ENCODE measurements at regions not wholly inside any gene's neighbourhood (a gene's known extent, or its start where the extent isn't known, plus 50 kb on each side); places are given as distances from the start of the nearest gene placed in this dataset.
"Not testable (repeated sequence)": the region's sequence is repeated elsewhere in the genome, so short reads cannot be mapped to it uniquely, and the experiment has no call there.

DNA sequence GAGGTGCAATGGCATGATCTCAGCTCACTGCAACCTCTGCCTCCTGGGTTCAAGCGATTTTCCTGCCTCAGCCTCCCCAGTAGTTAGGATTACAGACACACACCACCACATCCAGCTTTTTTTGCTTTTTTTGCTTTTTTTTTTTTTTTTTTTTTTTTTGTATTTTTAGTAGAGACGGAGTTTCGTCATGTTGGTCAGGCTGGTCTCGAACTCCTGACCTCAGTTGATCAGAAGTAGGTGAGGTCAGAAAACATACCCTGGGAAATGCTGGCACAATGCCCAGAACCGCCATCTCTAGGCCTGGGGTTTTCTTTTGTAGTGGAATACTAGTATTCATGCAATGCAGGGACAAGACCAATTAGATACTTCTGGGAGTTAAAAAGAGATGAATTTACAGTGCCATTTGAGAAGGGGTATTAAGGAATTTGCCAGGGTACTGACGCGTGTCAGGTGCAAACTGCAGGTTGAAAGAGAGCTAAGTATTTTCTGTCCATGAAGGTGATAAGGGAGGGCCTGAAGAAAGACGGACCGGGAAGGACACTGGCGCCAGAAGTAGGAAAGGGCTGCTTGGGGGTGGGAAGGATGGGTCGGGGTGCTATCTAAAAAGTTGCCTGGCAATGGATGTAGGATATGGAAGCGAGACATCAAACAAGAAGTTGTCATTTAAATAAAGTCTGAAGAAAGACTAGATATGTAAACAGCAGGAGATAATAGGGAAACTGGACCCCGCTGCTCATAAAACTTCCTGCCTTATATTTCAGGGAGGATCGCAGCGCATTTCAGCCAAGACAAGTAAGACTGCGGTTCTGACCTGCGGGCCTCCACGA, 95.8 kb downstream of the PPIAL4G start:
- DNase-seq (ENCODE audit: low read depth in 2 of 3, low spot score in 2 of 3) = not testable (repeated sequence)

GRCh38 chr1:148386617-148387016, 96.5 kb downstream of the PPIAL4G start:
- DNase-seq (ENCODE audit: low read depth in 2 of 3, low spot score in 2 of 3) = no peak

GRCh38 chr1:148386031-148386398, 97.1 kb downstream of the PPIAL4G start:
- DNase-seq (ENCODE audit: low read depth in 2 of 3, low spot score in 2 of 3) = not testable (repeated sequence)

DNA sequence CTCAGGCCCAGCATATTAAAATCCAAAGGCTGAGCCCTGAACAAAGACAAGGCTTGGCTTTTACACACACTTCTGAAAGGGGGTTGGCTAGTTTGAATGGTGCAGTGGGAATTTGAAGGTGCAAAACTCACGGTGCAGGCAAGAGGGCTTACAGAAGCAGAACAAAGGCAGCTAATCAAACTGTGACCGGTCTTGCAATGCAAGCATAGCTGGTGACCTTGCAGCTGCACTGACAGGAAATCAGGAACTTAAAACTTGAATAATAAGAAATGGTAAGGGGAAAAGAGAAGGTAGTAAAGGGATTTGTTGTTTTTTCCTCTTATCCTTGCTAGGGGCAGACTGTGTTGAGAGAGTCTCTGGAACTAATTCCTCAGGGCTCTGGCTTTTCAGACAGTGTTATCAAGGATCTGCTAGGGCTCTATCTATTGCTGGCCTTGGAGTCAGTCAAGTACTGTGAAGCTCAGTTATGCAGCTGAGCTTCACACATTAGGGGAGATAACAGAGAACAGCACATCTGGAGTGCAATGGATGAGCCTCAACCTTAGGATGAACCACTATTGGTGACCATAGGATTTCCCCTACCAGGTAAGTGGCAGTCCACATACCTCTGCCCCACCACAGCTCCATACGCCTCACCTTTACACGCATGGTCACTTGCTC, 97.6 kb downstream of the PPIAL4G start:
- no peak for DNase-seq (ENCODE audit: low read depth in 2 of 3, low spot score in 2 of 3)

DNA sequence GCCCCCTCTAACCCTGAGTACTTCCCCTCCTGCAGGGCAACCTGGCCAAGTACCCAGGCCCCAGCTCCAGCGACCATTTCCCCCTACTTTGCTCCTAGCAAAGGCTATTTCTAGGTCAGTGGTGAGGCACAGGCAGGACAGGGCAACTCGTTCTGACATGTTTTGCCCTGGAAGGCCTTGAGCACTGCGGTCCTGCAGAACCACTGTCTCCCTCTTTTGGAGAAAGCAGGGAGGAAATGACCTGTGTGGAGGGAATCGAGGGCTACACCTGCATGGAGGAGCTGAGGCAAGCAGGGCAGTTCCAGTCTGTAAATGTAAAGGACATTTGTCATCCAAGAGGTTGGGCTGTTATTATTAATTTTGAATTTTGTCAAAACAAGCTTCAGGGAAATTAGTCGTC, 99.1 kb downstream of the PPIAL4G start:
- no peak for DNase-seq (ENCODE audit: low read depth in 2 of 3, low spot score in 2 of 3)

DNA sequence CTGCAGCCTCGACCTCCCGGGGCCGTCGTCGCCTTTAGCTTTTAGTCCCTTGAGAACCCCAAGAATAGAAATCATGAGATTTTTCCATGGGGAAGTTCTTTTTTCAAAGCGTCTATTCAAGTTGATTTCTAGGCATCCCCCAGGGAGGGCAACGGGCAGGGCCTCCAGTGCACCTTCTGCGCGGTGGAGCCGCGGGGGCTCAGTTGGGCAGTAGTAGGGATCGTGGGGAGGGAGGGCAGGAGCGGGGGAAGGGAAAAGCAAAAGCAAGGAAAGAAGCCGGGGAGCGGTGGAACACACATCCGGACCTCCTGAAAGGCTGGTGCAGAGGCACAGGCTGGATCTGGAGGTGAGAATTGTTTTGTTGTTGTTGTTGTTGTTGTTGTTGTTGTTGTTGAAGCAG, 103.4 kb downstream of the PPIAL4G start:
- DNase-seq (ENCODE audit: low read depth in 2 of 3, low spot score in 2 of 3) = no peak

DNA sequence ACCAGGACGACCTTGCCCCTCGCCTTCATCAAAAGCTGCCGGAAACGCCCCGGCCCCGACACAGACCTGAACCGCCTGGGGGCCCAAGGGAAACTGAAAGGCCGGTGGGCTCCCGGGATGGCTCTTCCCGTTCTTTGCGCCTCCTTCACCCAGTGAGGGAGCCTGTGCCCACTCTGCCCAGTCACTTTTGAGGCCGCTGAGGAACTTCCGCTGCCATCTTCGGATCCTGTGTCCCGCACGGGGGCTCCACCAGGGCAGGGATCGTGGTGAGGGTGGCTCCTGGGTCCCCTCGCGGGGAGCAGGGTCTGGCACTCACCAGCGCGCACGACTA, 104.0 kb downstream of the PPIAL4G start:
- no peak for DNase-seq (ENCODE audit: low read depth in 2 of 3, low spot score in 2 of 3)

DNA sequence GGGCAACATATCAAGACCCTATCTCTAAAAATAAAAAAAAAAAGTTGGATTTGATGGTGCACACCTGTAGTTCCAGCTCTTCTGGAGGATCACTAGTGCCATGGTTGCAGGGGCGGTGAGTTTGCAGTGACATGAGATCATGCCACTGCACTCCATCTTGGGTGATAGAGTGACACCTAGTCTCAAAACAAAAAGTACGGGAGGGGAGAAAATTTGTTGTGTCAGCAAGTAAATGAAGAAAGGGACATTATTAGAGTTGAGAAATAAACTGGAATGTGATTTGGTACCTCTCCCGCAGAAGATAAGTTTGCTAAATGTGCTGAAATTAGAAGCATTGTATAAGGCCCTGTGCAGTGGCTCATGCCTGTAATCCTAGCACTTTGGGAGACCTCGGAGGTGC, 105.1 kb downstream of the PPIAL4G start:
- not testable (repeated sequence) for DNase-seq (ENCODE audit: low read depth in 2 of 3, low spot score in 2 of 3)

GRCh38 chr1:148377045-148377444, 106.1 kb downstream of the PPIAL4G start:
- not testable (repeated sequence) for DNase-seq (ENCODE audit: low read depth in 2 of 3, low spot score in 2 of 3)

- no peak for DNase-seq (ENCODE audit: low read depth in 2 of 3, low spot score in 2 of 3)
These were observed 109.0 kb downstream of the PPIAL4G start for GRCh38 chr1:148374101-148374500.

DNA sequence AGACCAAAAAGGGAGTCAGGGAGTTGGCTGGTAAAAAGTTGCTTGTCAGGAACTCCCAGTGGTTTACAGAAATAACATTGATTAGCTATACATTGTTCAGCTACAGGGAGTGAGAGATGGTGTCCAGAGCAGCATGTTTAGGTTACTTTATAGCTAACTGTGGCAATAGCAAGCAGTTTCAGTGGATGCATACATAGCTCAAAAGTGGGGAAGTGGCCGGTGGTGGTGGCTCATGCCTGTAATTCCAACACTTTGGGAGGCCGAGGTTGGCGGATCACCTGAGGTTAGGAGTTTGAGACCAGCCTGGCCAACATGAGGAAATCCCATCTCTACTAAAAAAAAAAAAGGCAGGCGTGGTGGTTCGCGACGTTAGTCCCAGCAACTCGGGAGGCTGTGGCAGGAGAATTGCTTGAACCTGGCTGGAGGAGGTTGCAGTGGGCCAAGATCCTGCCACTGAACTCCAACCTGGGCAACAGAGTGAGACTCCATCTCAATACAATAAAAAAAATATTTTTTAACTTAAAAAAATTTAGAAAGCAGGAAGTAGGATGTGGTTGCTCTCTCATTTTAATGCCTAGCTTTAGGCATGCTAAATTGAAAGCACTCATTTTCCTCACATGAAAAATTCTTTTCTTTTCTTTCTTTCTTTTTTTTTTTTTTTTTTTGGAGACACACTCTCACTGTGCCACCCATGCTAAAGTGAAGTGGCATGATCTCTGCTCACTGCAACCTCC, 109.7 kb downstream of the PPIAL4G start:
- no peak for DNase-seq (ENCODE audit: low read depth in 2 of 3, low spot score in 2 of 3)

DNA sequence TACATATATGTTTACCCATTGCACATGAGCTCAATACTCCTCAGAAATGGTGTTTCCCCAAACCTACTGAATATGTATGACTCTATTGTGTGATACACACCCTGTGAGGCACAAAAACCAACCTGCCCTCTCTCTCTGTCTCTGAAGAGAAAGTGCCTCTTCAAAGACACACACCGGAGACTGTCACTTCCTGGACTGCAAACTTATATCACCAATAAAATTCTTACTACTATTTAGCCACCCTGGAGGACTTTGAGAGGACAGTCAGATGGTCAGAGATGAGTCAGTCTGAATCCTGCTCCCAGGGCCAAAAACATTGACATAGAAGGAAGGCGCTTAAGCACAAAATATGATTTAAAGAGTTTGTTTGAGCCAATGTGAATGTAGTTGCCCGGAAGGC, 110.4 kb downstream of the PPIAL4G start:
- DNase-seq (ENCODE audit: low read depth in 2 of 3, low spot score in 2 of 3) = peak in 1 of 3 donors; percentile 35

DNA sequence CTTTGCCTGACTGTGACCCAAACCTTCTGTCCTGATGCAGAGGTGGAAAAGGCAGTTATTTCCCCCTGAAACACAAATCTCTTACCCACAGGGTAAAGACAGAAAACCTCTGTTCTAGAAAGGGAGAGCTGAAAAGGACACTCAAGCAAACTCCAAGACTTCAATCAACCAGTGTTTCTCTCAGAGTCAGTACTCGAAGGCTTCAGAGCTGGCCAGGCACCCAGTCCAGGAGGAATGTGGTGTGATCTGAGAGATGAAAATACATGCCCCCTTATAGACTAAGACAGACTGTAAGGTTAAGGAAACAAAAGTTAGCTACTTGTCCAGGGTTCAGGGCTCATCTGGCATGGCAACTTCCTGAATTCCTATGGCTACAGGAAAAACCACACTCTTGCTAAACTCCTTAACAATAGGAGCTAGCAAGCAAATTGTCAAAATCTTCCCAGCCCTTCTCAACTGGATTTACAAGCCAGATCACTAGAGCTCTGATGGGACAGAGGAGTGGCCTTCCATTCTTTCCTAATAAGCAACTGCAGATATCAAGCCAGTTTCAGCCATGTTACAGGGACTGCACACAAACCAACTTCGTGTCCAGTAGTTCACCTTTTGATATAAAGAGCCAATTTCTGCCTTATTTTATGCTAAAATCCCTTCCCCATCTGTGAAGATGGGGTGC, 110.9 kb downstream of the PPIAL4G start:
- not testable (repeated sequence) for DNase-seq (ENCODE audit: low read depth in 2 of 3, low spot score in 2 of 3)

- peak; percentile 61 to 84 (median 72) for DNase-seq (ENCODE audit: low read depth in 2 of 3, low spot score in 2 of 3)
These were observed 111.5 kb downstream of the PPIAL4G start for GRCh38 chr1:148371551-148371994.

DNA sequence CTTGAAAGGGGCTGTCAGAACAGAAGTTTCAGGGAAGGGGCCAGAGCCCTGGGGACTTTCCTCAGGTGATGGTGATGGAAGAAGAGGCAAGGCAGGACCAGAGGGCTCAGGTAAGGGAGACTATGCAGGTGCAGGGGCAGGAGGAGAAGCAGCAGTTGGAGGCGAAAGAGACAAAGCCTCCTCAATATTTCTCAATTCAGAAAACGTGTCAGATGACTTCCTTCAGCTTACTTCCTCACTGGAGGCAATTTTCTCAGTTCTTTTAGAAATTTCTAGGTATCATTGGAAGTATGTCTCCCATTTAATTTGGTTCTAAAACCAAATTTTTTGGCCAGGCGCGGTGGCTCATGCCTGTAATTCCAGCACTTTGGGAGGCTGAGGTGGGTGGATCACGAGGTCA, 112.4 kb downstream of the PPIAL4G start:
- not testable (repeated sequence) for DNase-seq (ENCODE audit: low read depth in 2 of 3, low spot score in 2 of 3)

- no peak for DNase-seq (ENCODE audit: low read depth in 2 of 3, low spot score in 2 of 3)
These were observed 115.5 kb downstream of the PPIAL4G start for GRCh38 chr1:148367596-148367995.

- not testable (repeated sequence) for DNase-seq (ENCODE audit: low read depth in 2 of 3, low spot score in 2 of 3)
These were observed 116.9 kb downstream of the PPIAL4G start for GRCh38 chr1:148366136-148366753.

- not testable (repeated sequence) for DNase-seq (ENCODE audit: low read depth in 2 of 3, low spot score in 2 of 3)
These were observed 118.0 kb downstream of the PPIAL4G start for GRCh38 chr1:148365151-148365550.

DNA sequence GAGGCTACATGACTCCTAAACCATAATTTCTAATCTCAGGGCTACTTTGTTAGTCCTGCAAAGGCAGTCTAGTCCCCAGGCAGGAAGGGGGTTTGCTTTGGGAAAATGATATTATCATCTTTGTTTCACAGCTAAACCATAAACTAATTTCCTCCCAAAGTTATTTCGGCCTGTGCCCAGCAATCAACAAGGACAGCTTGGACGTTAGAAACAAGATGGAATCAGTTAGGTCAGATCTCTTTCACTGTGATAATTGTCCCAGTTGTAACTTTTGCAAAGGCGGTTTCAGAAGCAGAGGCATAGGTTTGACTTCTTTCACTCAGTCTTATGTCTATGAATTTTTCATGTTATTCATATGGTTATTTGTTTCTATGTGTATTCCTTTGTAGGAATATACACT, 119.1 kb downstream of the PPIAL4G start:
- DNase-seq (ENCODE audit: low read depth in 2 of 3, low spot score in 2 of 3) = not testable (repeated sequence)

GRCh38 chr1:148363439-148363810, 119.7 kb downstream of the PPIAL4G start:
- peak in 1 of 3 donors; percentile 43 for DNase-seq (ENCODE audit: low read depth in 2 of 3, low spot score in 2 of 3)

All from hematopoietic multipotent progenitor cell (in vitro differentiated cells).